ENCODE measurements at regions not wholly inside any gene's neighbourhood (a gene's known extent, or its start where the extent isn't known, plus 50 kb on each side); places are given as distances from the start of the nearest gene placed in this dataset.

GRCh38 chr1:81583878-81584277 lies 216.9 kb upstream of the ADGRL2 start:
- no peak for TF ChIP-seq CTCF (conservative IDR thresholded peaks at IDR 0.05; ENCODE audit: low read depth, low read length)
- TF ChIP-seq EZH2 (IDR thresholded peaks at IDR 0.05; ENCODE audit: borderline replicate concordance, low read depth, low read length, poor library complexity, severe bottlenecking), result no peak

Measured in A673 (cell line).